Spleen (tissue), 7 donors: ENCODE measurements at regions not wholly inside any gene's neighbourhood (a gene's known extent, or its start where the extent isn't known, plus 50 kb on each side); places are given as distances from the start of the nearest gene placed in this dataset.

Experiments used
- POLR2AphosphoS5 ChIP-seq, 3 donors: sonication (generic); formaldehyde crosslinking; IDR thresholded peaks; one replicate each; pipeline ENCODE4 v1.5.1; 2017; ENCODE audit warnings: antibody characterized with exemption in 3 of 3
- TF ChIP-seq, protein P1 (sequence below), 11 experiments: fragments of 200-600 bp in 7 of 11; fragments of 450-650 bp in 4 of 11; sonication (generic) in 4 of 11; IDR thresholded peaks in 8 of 11; conservative IDR thresholded peaks in 3 of 11; 1 replicate in 7 of 11; 2 replicates in 4 of 11; pipeline versions ENCODE4 v1.4.0 to v1.8.0; 2016 to 2021; ENCODE audit warnings: antibody characterized with exemption in 11 of 11, inconsistent platforms in 4 of 11, mild to moderate bottlenecking in 1 of 11
- donor health status: DM: no; HTN: no; CAD: no; lungs with moderate emphysema.
- donor health status: DM: no; HTN: no; CAD: no.
- donor health status: DM: no; HTN: no; CAD: no.

GRCh38 chr18:34655131-34655530, 55.0 kb upstream of the DTNA start:
- TF ChIP-seq, protein P1, sequence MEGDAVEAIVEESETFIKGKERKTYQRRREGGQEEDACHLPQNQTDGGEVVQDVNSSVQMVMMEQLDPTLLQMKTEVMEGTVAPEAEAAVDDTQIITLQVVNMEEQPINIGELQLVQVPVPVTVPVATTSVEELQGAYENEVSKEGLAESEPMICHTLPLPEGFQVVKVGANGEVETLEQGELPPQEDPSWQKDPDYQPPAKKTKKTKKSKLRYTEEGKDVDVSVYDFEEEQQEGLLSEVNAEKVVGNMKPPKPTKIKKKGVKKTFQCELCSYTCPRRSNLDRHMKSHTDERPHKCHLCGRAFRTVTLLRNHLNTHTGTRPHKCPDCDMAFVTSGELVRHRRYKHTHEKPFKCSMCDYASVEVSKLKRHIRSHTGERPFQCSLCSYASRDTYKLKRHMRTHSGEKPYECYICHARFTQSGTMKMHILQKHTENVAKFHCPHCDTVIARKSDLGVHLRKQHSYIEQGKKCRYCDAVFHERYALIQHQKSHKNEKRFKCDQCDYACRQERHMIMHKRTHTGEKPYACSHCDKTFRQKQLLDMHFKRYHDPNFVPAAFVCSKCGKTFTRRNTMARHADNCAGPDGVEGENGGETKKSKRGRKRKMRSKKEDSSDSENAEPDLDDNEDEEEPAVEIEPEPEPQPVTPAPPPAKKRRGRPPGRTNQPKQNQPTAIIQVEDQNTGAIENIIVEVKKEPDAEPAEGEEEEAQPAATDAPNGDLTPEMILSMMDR (IDR thresholded peaks at IDR 0.05 in 8 of 11, conservative IDR thresholded peaks at IDR 0.05 in 3 of 11): no peak
- no peak for TF ChIP-seq POLR2AphosphoS5 (IDR thresholded peaks at IDR 0.05)
